ENCODE measurements at regions not wholly inside any gene's neighbourhood (a gene's known extent, or its start where the extent isn't known, plus 50 kb on each side); places are given as distances from the start of the nearest gene placed in this dataset.
"Not testable (repeated sequence)": the region's sequence is repeated elsewhere in the genome, so short reads cannot be mapped to it uniquely, and the experiment has no call there.

DNA sequence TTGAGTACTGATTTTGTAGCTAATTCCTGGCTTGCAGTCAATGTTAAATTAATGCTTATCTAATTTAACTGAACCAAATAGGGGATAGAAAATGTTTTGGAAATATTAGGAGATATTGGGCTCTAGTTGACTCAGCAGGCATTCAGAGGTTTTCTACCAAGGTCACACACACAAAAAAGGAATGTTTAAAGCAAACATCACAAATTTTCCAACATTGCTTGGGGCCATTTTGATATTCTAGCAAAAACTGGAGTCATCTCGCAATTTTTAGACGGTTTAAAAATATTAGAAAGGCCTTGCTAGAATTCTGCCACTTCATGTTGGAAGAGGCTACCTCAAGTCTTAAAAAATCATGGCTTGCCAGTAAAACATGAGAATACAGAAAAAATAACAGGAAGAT, 2082.1 kb upstream of the RAG2 start:
- DNase-seq (ENCODE audit: low read depth): no peak
- no peak overlapping the region for H3K4me3 ChIP-seq (ENCODE audit: low read depth, low read length)

DNA sequence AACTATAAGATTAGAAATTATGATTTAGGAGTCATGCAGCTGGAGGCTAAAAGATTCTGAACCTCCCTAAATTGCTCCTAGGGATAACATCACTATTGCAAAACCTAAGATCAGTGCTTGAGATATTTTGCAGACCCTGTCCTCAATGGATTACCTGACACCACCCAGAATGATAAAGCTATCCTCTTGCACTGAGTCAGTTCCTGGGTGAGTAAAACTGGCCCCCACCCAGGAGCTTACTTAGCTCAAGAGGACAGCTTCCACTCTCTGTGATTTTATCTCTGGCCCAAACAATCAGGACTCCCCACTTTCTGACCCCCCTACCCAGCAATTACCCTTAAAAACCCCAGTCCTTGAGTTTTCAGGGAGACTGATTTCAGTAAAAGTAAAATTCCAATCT, 2074.4 kb upstream of the RAG2 start:
- no peak overlapping the region for H3K4me3 ChIP-seq (ENCODE audit: low read depth, low read length)
- DNase-seq (ENCODE audit: low read depth): no peak

DNA sequence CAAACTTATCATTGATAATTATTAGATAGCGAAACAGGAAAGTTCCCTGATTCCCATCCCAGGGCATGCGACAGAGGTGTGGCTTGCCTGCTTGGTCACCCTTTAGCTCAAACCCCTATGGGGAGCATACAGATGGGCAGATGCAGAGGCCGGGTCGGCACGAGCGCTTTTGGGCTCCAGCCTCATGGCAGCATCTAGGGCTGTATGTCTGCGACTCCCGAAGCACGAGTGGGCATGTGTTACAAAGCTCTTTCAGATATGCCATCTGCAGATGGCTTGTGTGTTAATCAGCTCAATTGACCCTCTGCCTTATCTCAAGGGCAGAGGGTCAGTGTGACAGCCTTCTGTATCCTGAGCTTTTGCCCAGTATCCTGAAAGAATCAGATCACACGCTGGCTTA, 2069.3 kb upstream of the RAG2 start:
- no peak for DNase-seq (ENCODE audit: low read depth)
- no peak overlapping the region for H3K4me3 ChIP-seq (ENCODE audit: low read depth, low read length)

DNA sequence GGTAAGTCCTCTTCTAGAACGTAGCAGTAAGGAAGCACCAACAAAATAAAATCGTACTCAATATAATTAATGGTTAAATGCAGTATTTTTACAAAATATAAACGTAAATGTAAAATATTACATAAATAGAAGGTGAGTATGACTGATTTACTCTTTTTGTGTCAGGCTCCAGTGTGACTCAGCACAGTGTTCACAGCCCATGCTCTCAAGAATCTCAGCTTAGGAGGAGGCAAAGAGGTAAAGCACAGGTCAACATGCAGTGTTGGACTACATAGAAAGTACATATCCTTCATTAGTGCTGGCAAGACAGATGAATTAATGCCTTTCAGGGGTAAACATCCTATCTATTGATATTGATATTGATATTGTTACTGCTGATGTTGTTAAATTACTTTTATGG, 2050.6 kb upstream of the RAG2 start:
- H3K4me3 ChIP-seq (ENCODE audit: low read depth, low read length): no peak overlapping the region
- no peak for DNase-seq (ENCODE audit: low read depth)

DNA sequence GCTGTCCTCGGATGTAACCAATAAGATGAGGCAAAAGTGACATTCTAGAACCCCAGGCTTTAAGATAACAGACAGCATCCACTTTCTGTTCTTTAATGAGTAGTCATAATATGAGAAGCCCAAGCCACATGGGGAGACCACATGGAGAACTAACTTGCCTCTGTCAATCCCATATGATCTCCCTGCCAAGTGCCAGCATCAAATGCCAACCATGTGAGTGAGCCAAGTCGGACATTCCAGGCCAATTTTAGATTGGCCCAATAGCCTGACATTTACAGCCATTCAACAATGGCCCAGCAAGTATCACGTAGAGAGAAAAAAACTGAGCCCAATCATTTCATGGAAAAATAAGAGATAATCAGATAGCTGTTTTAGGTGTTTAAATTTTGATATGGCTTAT, 2048.3 kb upstream of the RAG2 start:
- H3K4me3 ChIP-seq (ENCODE audit: low read depth, low read length): no peak overlapping the region
- no peak for DNase-seq (ENCODE audit: low read depth)

DNA sequence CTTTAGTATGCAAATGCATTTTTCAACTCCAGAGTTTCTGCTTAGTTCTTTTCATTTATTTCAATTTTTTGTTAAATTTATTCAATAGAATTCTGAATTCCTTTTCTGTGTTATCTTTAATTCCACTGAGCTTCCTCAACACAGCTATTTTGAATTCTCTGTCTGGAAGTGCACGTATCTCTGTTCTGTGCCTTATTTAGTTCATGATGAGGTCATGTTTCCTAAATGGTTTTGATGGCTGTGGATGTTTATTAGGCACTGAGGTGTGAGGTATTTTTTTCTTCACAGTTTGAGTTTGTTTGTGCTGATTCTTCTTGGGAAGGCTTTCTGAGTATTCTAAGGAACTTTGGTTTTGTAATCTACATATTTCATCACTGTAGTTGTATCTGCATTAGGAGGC, 2042.8 kb upstream of the RAG2 start:
- no peak overlapping the region for H3K4me3 ChIP-seq (ENCODE audit: low read depth, low read length)
- no peak for DNase-seq (ENCODE audit: low read depth)

DNA sequence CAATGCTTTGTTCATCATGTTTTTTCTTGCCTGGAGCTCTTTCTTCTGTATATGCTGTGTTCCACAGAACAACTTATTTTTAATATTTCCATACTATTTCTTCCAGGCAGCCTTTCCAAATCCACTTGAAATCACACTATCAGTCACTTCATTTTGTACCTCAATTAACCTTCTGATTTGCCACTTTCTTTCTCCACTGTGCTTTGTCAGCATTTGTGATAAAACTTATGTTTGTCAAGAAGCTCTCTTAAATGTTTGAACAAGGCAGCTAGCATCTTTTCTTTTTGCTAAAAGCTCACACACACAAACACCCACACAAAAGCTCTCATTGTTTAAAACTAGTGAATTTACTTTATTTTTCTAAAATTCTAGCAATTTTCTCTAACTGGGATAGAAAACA, 2014.7 kb upstream of the RAG2 start:
- no peak for DNase-seq (ENCODE audit: low read depth)
- H3K4me3 ChIP-seq (ENCODE audit: low read depth, low read length): no peak overlapping the region

DNA sequence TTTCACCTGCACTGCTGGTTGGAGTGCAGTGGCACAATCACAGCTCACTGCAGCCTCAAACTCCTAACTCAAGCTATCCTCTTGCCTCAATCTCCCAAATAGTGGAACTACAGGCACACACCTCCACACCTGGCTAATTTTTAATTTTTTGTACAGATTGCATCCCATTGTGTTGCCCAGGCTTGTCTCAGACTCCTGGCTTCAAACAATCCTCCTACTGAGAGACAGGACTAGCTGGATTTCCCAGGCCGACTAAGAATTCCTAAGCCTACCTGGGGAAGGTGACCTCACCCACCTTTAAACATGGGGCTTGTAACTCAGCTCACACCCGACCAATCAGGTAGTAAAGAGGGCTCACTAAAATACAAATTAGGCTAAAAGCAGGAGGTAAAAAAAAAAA, 2003.3 kb upstream of the RAG2 start:
- not testable (repeated sequence) for H3K4me3 ChIP-seq (ENCODE audit: low read depth, low read length); DNase-seq (ENCODE audit: low read depth)

DNA sequence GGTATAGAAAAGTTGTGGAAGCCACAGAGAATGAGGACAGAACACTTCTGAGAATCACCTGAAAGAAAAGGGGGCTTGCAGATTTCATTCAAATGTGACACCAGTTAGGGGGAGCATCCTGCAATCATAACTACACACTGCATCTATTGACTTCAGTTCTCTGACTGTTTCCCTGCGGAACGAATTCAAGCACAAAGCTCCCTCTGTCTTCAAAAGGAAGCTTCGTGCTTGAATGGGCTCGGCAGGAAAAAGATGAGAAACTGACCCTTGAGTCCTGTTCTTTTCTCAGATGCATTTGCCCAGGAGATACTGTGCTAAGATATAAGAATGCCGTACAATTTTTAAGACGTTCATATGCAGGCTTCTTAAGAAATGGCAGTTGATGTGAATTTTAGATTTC, 2000.4 kb upstream of the RAG2 start:
- no peak for DNase-seq (ENCODE audit: low read depth)
- no peak overlapping the region for H3K4me3 ChIP-seq (ENCODE audit: low read depth, low read length)

DNA sequence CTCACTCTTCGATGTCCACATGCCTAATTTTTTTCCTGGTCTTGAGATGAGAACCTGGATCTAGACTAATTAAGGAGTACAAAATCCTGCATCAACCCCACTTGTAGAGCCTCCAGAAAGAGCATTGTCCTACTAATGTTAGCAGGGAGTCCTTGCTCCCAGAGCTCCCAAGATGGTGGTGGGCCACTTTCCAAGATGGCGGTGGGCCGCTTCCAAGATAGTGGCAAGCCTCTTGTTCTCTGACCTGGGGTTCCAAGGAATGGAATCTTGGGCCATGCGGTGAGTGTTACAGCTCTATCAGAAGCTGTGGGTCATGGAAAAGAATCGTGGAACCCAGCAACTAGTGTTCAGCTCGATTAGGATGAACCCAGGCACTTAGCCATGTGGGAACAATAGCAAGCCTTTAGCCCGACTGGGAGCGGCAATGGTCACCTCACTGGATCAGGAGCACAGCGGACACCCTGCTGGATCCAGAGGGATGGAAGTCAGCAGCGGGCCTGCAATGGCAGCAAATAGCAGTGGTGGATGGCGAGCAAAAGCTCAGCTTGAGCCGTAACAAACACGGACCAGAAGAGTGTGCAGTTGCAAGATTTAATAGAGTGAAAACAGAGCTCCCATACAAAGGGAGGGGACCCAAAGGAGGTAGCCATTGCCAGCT, 1997.5 kb upstream of the RAG2 start:
- H3K4me3 ChIP-seq (ENCODE audit: low read depth, low read length); DNase-seq (ENCODE audit: low read depth): not testable (repeated sequence)

DNA sequence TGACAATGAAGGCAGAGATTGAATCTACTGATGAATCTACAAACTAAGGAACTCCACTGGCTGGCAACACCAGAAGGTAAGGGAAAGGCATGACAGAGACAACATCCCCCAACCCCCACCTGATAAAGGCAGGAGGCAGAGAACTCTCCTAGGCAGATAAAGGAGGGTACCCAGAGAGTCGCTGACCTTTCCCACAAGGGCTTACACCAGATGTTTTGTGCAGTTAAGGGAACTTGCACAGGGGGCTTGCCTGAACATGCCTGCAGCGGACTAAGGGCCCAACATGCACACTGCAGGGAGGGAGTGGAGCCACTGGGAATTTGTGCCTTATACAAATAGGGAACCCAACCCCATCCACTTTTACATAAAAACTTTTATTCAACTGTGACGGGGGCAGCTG, 1996.9 kb upstream of the RAG2 start:
- DNase-seq (ENCODE audit: low read depth): no peak
- H3K4me3 ChIP-seq (ENCODE audit: low read depth, low read length): no peak overlapping the region

DNA sequence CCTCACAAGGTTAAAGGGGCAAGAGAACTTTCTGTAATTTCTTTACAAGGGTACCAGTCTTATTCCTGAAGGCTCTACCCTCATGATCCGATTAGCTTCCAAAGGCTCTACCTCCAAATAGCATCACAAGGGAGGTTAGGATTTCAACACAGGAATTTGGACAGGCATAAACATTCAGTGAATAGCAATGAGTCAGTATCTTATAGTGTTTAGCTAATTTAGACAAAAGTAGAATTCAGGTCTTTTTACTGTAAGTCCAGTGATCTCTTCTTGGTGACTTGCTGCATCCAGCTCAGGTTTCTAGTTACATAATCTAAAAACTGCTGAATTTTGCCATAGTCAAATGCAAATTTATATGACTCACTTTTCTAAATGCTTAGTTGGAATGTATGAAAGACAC, 1995.6 kb upstream of the RAG2 start:
- H3K4me3 ChIP-seq (ENCODE audit: low read depth, low read length): no peak overlapping the region
- no peak for DNase-seq (ENCODE audit: low read depth)

DNA sequence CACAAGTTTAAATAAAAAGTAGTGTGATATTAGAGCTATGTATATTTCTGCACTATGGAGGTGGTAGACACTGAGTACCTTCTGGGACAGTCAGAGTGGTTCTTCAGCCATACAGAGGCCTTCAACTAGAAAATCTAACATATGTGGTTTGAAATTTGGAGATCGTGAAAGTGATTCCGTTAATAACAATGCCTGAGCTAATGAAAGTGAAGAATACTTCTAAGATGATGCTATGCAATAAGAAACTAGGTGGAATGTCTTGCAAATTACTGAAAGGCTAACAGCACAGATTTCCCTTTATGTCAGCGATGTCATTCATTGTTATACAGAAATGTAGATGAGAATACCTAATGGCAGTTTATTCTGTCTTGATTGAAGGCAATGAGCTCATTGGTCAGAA, 1984.7 kb upstream of the RAG2 start:
- no peak overlapping the region for H3K4me3 ChIP-seq (ENCODE audit: low read depth, low read length)

DNA sequence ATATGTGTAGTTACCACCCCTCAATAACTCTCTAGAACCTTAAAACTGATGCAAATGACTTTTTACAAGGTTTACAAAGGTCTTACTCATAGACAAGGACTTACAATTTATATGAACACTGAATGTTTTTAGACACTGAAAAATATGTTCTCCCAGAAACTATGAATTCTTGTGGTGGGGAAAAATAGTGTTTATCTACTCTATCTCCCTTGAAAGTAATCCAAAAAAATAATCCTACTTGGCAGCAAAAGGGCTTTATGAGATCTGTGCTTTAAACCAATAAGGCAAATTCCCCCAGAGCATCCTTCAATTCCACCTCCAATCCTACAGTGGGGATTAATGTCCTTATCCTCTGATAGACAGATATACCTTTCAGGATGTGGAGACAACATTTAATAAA, 1984.1 kb upstream of the RAG2 start:
- DNase-seq (ENCODE audit: low read depth): no peak
- no peak overlapping the region for H3K4me3 ChIP-seq (ENCODE audit: low read depth, low read length)

More for the DNA sequence above, 1984.7 kb upstream of the RAG2 start:
- DNase-seq (ENCODE audit: low read depth): no peak

DNA sequence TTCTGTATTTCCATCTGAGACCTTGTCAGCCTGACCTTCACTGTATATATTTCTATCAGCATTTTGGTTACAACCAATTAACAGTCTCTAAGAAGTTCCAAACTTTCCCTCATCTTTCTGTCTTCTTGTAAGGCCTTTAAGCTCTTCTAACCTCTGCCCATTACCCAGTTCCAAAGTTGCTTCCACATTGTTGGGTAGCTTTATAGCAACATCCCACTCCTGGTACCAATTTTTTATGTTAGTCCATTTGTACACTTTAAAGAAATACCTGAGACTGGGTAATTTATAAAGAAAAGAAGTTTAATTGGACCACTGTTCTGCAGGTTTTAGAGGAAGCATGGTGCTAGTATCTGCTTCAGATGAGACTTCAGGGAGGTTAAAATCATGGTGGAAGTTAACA, 1979.7 kb upstream of the RAG2 start:
- no peak for DNase-seq (ENCODE audit: low read depth)
- no peak overlapping the region for H3K4me3 ChIP-seq (ENCODE audit: low read depth, low read length)

DNA sequence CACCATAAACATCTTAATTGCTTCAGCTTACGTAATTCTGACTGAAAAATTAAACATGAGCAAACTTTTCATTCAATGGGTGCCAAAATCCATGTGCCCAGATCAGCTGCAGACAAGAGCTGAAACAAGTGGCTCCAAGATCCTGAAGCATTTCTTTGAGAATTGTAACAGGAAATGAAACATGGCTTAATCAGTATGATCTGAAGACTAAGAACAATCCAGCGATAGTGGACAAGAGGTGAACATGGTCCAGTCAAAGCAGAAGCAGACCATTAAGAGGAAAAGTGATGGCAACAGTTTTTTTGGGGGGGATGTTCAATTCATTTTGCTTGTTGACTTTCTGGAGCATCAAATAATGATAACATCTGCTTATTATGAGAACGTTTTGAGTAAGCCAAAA, 1964.5 kb upstream of the RAG2 start:
- DNase-seq (ENCODE audit: low read depth): no peak
- no peak overlapping the region for H3K4me3 ChIP-seq (ENCODE audit: low read depth, low read length)

DNA sequence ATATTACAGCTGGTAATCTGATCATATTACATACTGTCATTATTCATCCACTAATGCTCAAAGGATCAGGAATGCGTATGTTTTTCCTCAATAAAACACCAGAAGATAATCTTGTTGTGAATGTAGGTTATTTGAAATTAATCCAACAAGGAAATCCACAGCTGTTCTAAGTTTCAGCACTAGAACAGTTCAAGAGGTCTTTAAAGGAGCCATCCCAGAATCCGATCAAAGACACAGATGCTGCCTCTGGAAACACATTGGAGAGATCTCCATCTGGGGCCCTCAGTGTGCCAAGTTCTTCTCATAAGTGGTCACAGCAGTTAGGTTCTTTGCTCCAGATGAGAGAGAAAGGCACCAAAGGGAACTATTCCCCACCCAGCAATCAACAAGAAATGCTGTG, 1955.1 kb upstream of the RAG2 start:
- no peak overlapping the region for H3K4me3 ChIP-seq (ENCODE audit: low read depth, low read length)
- no peak for DNase-seq (ENCODE audit: low read depth)

DNA sequence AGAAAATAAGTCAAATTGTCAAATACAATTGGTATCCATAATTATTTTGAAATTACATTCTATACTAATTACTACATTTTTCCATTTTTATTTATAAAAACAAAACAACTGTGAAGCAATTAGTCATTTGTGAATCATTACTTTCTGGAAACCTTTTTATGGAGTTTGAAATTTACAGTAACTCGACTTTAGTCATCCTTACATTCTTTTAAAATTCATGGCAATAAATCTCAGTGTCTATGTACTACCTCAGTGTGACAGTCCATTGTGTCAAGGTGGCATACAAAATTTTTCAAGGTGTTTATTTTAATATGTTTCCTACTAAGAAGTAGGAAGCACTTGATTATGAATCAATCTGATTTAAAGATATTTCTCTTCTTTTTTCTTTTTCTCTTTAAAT, 1949.4 kb upstream of the RAG2 start:
- DNase-seq (ENCODE audit: low read depth): no peak
- no peak overlapping the region for H3K4me3 ChIP-seq (ENCODE audit: low read depth, low read length)

DNA sequence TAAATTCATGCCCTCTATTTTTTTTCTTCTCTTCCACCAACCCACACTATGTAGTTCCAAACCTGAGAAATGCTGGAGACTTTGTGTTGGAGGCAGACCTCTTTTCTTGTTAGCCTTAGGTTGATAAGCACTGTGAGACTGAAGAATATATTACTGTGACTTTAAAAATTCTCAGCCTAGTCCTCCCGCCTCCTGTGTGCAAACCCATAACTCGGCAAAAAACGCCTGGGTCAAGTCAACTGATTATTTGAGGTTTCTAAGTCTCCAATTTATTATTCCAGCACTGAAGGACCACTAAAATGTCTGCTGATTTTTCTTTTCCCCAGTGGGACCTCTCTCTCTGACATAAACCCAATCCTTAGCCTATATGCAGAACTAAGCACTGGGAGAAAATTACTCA, 1946.0 kb upstream of the RAG2 start:
- DNase-seq (ENCODE audit: low read depth): no peak
- H3K4me3 ChIP-seq (ENCODE audit: low read depth, low read length): no peak overlapping the region

DNA sequence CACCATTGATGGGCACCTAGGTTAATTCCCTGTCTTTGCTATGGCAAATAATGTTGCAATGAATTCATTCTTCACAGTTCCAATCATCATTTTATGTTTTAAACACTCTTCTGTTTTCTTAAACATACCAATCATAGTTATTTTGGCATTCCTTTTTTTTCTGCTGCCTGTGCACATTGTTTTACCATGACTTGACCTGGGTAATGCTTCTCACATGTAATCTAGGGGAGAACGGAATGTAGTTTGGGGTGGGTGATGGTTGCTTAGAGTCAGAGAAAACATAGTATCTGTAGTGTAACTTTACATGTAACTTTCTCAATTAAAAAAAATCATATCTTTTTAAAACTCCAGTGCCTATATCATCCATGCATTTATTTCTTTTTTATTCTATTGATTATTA, 1945.3 kb upstream of the RAG2 start:
- peak; percentile 38 for DNase-seq (ENCODE audit: low read depth)
- no peak overlapping the region for H3K4me3 ChIP-seq (ENCODE audit: low read depth, low read length)

DNA sequence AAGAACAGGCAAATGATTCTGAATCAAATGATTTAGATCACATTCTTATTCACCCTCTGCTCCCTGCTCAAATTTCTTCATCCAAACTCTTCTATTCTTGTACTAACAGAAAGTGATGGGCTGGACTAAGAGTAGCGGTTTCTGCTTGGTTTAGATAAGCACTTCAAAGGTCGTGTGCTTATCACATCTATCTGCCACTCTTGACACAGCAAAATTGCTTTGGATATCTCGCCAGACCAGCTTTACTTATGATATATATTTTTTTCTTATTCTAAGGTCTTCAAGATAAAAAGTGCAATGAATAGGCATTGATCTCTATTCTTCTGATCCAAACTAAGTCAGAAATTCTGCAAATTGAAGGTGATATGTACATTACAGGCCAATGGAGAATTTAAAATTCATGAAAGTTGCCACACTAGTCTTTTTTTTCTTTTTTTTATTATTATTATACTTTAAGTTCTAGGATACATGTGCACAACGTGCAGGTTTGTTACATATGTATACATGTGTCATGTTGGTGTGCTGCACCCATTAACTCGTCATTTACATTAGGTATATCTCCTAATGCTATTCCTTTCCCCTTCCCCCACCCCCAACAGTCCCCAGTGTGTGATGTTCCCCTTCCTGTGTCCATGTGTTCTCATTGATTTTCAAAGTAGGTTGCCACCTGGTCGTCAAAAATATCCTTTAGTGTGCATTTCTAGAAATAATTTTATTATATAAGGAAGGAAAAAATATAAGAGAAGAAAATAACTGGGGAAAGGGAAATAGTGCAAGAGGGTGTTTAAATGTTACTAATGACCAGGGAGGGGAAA, 1941.0 kb upstream of the RAG2 start:
- no peak for DNase-seq (ENCODE audit: low read depth)
- H3K4me3 ChIP-seq (ENCODE audit: low read depth, low read length): no peak overlapping the region
